Activated CD4-positive, alpha-beta T cell treated with anti-CD3 and anti-CD28 coated beads, Interleukin-2, amount 10 ng/mL, durations not matched to agents 7 days and 5 days (primary cell): ENCODE measurements at regions not wholly inside any gene's neighbourhood (a gene's known extent, or its start where the extent isn't known, plus 50 kb on each side); places are given as distances from the start of the nearest gene placed in this dataset. TPM values are rescaled to one million over a fixed set of nuclear protein-coding genes. Genes with fewer than 3 reads are reported as not detected.
"Not testable (repeated sequence)": the region's sequence is repeated elsewhere in the genome, so short reads cannot be mapped to it uniquely, and the experiment has no call there.

ENCODE experiments used
- CTCF ChIA-PET: fragments of 350-600 bp; sonication (Branson Sonifier 250); formaldehyde crosslinking; loops from one replicate; lab custom pipeline; 2021; ENCODE audit warnings: antibody characterized with exemption; lab: Charles Lee
- POLR2A ChIA-PET: fragments of 350-600 bp; sonication (Branson Sonifier 250); formaldehyde crosslinking; loops from one replicate; lab custom pipeline; 2021; ENCODE audit warnings: antibody characterized with exemption; lab: Charles Lee
- DNase-seq: peaks from one replicate; pipeline ENCODE4 v3.0.0-alpha.2; 2020
- H3K27ac Mint-ChIP-seq: one replicate; pipeline ENCODE4 v1.8.0; 2021; ENCODE audit warnings: mild to moderate bottlenecking, moderate library complexity, mixed read lengths
- H3K27me3 Mint-ChIP-seq: one replicate; pipeline ENCODE4 v1.8.0; 2021; ENCODE audit warnings: mixed read lengths
- H3K36me3 Mint-ChIP-seq: one replicate; pipeline ENCODE4 v1.8.0; 2021; ENCODE audit warnings: low read depth, mixed read lengths
- H3K4me1 Mint-ChIP-seq: one replicate; pipeline ENCODE4 v1.8.0; 2021; ENCODE audit warnings: mixed read lengths
- H3K4me3 Mint-ChIP-seq: one replicate; pipeline ENCODE4 v1.8.0; 2021; ENCODE audit warnings: mild to moderate bottlenecking, moderate library complexity, mixed read lengths
- H3K9me3 Mint-ChIP-seq: one replicate; pipeline ENCODE4 v1.8.0; 2021; ENCODE audit warnings: mixed read lengths
- microRNA-seq: library from miRNA; unstranded; fragments of <30 nt; microRNA quantifications from one replicate; pipeline ENCODE4 v1.2.0, GENCODE V29; 2021; ENCODE audit warnings: borderline microRNAs expressed, borderline replicate concordance

GRCh38 chr4:9718246-9718939 is 63.0 kb upstream of the DRD5 start:
- DNase-seq, H3K27me3 Mint-ChIP-seq, H3K4me1 Mint-ChIP-seq, H3K9me3 Mint-ChIP-seq, H3K4me3 Mint-ChIP-seq, CTCF ChIA-PET, POLR2A ChIA-PET, H3K36me3 Mint-ChIP-seq, H3K27ac Mint-ChIP-seq: not testable (repeated sequence)

GRCh38 chr4:9722131-9722530 is 59.3 kb upstream of the DRD5 start:
- H3K4me1 Mint-ChIP-seq, H3K27ac Mint-ChIP-seq, H3K9me3 Mint-ChIP-seq, DNase-seq, POLR2A ChIA-PET, H3K36me3 Mint-ChIP-seq, CTCF ChIA-PET, H3K4me3 Mint-ChIP-seq, H3K27me3 Mint-ChIP-seq: not testable (repeated sequence)

Small RNAs in the stretch of these regions (microRNA-seq; reads per million reads assigned to microRNA genes)
- gene MIR548I2, result not detected
